GM19324 (cell line): ENCODE measurements at regions not wholly inside any gene's neighbourhood (a gene's known extent, or its start where the extent isn't known, plus 50 kb on each side); places are given as distances from the start of the nearest gene placed in this dataset.

ENCODE experiments used
- ATAC-seq: cut with Tn5 transposase; IDR thresholded peaks from one replicate; pipeline ENCODE4 v1.9.1; 2021; ENCODE audit warnings: mild to moderate bottlenecking, moderate library complexity; ENCODE audit not compliant: unreplicated experiment, low FRiP score

DNA sequence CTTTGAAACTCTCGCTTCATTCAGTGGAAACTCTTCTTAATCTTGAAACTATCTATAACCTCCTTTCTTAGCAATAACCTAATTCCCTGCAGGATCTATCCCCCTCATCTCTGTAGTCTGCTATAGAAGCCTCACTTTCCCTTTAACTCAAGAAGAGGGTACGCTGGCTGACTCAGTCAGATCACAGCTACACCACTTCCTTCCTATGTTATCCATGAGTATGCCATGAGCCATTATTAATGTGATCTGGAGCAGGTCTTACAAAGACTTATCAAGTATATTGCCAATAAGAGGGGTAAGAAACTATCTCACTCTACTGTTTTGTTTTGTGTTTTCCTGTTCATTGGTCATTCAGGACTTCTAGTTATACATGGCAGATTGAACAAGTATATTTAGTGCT, 165.3 kb downstream of the PJA1 start:
- no peak for ATAC-seq

DNA sequence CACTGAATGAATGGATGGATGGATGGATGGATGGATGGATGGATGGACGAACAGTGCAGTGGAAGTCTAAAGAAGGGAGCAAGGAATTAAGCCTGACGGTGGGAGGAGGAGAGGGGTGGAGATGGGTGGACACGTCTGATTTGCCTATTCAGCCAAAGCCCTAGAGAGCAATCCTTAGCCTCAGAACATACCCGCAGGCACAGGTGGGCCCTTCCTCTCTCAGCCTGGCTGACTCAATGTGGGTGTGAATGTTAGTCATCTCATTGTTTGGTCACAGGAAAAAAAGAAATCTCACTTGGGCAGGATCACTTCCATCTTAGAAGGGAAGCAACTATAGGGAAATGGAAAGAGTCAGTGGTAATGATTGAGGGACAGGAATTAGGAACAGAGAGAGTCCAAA, 165.9 kb downstream of the PJA1 start:
- no peak for ATAC-seq

DNA sequence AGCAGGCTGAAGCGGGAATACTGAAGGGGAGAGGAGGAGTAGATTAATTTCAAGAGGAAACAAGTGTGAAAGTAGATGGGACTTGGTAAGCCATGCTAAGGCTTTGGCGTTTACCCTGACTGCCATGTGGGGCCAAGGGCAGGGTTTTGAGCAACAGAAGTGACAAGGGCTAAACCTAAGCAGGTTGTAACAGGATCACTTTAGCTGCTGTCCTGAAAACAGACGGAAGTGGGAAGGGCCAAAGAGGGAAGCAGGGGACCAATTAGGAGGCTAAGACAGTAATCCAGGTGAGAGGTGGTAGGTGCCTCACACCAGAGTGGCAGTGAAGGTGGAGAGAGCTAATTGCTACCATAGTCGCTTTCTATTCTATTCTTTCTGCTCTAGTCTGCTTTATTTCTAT, 166.5 kb downstream of the PJA1 start:
- no peak for ATAC-seq

DNA sequence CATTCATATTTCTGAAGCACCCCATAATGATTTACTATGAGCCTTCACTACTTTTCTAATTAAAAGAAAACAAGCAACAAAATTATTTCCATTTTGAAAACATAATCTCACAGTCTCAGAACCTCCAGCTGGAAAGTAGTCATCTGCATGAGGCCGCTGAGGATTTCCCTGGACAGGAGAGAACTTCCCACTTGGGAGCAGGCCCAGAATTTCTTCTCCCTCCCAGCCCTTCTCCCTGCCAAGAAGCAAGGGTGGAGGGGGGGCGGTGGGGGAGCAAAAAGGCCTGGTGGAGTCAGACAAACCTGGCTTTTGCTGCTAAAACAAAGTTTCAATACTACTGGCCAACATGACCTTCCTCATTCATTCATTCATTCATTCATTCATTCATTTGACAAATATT, 167.3 kb downstream of the PJA1 start:
- no peak for ATAC-seq

DNA sequence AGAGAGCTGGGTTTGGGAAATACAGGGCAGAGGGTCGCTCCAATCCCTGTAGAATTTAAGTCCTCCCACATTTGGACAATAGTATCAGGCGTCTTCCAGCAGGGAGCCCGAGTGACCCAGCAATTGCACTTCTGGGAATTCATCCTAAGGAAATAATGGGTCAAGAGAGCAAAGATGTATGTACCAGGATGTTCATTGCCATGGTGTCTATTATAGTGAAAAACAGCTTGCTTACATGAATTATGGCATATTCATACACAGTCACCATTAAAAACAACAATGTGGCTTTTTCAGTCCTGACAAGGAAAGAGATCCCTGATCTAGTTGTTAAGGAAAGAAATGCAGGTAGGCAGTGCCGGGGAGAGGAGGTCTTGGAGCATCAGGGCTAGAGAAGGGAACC, 167.7 kb downstream of the PJA1 start:
- ATAC-seq, result no peak

DNA sequence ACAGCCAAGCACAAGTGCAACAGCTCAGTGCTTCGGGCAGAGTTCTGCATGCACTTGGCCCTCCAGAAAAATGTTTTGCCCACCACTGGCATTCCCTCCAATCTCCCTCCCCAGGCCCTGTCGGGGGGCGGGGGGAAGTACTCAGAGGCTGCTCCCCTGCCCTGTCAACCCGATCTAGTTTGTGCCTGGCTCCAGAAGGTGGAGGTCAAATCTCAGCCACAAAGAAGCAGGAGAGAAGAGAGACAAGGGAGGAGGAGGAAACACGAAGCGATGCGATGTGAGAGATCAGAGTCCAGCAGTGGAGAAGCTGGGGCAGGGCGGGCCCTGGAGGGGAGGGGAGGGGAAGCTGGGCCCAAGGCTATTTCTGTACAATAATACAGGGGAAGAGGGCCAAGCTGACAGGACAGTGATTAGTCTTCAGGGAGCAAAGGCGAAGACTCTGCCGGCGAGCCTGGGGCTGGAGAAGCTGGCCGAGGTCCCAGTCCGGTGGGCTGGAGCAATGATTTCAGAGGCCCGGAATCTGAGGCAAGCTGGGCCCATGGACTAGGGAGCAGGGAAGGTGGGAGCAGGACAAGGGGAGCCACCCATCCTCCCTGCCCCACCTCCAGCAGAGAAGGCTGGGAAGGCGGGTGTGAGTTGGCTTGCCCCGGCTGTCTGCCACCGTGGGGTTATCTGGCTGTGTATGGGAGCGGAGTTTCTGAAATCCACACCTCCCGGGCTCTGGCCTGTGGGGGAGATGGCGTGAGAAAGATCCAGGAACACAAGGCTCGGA, 167.1 kb downstream of the EFNB1 start:
- ATAC-seq, result no peak

DNA sequence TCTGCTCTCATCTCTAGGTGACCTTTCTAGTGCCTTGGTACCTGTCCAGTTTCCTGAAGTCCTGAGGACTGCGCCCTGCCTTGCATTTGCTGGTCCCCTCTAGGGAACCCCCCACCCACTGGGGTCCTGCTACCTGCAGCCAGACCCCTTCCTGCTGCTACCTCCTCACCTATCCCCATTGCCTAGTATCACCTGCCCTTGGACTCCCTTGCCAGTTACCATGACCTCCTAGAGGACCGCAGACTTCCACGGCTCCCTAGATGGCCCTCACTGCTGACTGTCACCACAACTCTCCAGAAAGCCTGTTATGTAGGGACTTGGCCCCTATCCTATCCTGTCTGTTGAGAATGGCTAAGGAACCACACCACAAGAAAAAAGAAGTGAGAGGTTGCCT, 166.6 kb downstream of the EFNB1 start:
- ATAC-seq, result no peak

DNA sequence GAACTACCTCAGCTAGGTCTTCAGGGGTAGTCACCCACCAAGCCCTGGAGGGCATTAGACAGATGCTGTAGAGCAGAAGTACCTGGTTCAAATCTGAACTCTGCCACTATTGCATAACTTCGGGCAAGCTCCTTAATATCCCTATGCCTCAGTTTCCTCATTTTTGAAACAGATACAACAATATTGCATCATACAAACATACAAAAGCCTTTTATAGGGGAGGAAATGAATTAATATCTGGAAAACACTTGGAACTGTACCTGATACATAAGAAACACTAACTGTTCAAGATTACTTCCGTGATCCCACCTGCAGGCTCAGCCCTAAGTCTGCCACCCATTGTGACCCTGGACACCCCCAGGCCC, 166.1 kb downstream of the EFNB1 start:
- no peak for ATAC-seq

DNA sequence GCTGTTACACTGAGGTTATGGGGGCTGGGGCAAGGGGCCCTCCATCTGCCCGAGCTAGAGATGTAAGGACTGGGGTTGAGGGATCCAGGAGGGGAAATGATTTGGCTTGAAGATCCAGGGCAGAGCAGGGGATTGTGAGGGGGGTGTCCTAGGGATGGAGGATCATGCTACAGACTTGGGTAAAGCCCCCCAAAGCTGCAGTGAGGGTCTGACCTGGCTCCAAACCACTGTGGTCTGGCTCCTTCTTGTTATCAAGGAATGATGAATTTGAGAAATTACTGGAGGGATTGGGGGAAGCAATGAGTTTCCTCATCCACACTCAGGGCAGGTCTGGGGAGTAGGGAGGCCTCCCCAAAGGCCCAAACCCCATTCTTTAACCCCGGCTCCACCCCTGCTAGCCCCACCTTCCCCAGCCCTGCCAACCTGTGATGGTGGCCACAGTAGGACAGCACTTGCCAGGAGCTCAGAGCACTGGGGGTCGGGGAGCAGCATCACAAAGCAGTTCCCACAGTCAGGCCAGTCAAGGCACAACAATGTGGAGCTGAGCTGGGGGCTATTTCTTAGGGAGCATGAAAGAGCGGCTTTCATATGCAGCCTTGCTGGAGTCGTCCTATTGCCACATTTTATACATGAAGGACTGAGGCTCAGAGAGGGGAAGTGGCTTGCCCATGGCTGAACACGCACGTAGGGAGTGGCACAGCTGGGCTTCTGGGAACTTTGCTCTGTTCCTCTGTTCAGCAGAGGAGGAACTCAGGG, 165.5 kb downstream of the EFNB1 start:
- ATAC-seq, result no peak

DNA sequence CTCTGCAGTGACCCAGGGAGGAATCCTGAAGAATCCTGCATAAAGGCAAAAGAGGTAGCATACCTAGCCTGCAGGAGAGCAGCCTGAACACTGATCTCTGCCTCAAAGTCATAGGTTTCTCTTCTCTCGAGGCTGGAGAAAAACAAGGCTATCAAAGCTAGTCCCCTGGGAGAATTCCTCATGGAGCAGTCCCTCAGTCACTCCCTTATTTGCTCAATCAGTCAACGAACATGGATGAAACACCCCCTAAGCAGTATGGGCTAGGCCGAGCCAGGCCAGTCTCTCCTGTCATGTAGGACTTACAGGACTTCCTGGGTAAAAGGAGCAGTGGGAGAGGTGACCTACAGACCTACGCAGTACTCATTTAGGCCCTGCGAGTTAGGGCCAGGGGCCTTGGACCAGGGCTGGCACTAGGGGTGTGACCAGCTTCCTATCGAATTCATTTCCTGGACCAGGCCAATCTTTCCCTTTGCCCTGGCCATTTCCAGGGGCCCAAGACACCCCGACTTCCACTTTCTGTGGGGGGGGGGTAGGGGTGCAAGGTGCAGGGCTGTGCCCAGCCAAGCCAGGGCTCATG, 164.1 kb downstream of the EFNB1 start:
- ATAC-seq, result no peak

DNA sequence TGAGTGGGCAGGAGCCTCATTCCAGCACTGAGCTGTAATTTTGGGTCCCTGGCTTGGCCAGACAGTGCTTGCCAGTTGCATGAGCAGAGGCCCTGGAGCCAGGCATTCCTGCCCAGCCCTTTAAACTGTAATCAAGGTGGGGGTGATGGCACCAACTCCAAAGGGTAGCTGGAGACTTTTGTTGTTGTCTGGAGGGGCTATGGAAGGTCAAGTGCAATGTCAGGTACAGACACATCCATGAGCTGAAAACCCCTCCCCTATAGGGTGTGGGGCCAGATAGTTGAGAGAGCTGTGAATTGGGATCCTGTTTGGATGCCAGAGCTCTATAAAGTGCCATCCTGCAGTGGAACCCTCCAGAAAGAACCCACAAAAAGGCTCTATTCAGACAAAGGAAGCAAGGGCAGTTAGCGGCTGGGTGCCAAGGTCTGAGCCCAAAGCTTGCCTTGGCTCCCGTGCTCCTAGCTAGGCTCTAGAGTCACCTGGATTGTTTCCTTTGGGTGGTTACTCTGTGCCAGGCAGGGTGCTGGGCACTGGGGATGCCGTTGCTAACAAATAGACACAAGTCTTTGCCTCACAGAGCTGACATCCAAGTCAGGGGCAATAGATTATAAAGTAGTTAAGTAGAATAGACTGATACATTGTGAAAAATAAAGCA, 163.0 kb downstream of the EFNB1 start:
- no peak for ATAC-seq

DNA sequence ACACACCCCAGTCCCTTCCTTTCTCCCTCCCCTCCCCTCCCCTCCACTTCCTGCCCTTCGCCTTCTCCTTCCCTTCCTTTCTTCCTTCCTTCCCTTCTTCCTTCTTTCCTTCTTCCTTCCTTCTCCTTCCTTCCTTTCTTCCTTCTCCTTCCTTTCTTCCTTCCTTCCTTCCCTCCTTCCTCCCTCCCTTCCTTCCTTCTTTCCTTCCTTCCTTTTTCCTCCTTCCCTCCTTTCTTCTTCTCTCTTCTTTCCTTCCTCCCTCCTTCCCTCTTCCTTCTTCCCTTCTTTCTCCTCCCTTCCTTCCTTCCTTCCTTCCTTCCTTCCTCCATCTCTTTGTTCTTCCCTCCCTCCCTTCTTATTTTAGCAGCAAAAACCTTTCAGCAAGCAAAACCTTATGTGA, 162.1 kb downstream of the EFNB1 start:
- no peak for ATAC-seq

DNA sequence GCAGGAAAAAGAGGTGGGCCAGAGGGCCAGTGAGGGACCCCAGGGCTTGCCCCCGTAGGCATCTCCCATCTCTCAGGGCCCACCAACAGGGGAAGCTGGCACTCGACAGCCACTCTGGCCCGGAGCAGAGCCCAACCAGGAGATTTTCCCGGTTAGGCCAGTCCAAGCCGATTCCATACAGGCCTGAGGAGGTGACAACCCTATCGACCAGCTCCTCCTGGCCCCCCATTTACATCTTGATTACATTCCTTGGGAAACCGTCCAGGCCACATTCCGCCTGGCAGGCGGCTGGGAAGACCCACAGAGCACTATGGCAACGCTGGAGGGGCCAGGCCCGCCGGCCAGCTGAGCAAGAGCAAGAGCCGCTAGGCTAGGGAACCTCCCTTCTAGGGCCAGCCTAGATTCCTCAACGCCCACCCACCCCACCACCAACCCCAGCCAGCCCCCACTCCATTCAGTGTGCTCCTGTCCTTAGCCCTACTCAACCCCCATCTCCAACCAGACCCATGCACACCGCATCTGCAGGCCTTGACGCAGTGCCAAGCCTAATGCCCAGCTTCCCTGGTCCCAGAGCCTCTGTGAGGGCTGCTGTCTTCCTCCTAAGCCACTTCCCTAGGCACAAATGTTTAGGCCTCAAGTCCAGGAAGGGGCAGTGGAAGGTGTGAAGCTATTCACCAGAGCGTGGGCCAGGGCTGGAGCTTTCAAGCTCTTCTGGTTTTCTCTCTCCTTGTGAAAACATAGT, 161.2 kb downstream of the EFNB1 start:
- no peak for ATAC-seq

DNA sequence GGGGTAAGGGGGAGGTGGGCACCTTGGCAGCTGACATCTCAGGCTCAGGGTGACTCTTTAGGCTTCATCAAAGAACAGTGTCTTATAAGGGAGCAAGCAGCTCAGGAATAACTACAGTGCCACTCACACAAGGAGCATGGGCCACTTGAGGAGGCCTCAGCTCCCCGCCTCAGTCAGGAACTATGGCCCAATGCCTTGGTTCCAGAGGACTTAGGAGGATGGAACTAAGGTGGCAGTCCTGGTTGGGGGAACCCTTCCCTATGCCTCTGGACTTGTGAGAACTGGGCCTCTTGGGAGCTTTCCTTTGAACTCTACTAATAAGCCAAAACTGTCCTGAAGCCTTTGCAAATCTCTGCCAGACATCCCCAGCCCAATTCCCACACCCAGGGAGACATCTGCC, 160.6 kb downstream of the EFNB1 start:
- ATAC-seq, result no peak

DNA sequence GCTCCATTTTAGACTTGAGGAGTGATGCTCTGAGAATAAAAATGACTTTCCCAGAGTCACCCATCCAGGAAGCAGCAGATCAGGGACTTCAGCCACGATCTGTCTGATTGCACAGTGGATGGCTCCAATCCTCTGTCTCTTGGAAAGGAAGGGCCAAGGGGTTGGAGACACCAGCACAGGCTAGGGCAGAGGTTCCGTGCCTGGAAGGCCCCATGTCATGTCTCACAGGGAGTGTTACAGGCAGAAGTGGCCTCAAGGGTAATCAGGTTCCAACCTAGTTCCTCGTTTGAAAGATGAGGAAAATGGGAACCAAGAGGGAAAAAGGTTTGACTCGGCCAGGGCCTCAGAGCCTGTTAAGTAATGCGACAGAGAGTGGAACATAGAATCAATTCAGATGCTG, 160.0 kb downstream of the EFNB1 start:
- ATAC-seq, result no peak

DNA sequence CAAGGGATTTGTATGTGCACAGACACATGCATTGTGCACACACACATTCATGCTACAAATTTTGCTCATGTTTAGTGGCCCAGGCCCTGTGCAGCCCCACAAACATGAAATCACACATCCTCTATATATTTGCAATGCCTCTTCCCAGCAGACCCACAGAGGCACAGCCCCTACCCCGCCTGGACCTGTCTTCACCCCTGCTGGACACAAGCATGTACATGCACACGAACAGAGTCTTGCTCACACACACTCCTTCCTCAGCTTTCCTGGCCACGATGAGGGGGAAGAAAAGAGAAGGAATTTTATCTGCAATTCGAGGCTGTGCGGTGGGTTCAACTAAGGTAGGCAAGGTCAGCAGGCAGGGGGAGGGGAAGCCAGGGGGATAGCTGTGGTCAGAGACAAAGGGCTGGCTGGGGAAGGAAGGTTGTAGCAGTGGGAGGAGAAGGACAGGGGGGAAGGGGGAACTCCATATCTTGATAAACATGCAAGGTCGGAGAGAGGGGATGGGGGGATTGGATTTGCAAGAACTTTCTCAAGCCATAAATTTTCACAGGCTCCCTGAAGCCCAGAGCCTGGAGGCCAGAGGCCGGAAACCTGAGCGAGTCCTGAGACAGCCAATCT, 156.4 kb downstream of the EFNB1 start:
- ATAC-seq, result no peak

DNA sequence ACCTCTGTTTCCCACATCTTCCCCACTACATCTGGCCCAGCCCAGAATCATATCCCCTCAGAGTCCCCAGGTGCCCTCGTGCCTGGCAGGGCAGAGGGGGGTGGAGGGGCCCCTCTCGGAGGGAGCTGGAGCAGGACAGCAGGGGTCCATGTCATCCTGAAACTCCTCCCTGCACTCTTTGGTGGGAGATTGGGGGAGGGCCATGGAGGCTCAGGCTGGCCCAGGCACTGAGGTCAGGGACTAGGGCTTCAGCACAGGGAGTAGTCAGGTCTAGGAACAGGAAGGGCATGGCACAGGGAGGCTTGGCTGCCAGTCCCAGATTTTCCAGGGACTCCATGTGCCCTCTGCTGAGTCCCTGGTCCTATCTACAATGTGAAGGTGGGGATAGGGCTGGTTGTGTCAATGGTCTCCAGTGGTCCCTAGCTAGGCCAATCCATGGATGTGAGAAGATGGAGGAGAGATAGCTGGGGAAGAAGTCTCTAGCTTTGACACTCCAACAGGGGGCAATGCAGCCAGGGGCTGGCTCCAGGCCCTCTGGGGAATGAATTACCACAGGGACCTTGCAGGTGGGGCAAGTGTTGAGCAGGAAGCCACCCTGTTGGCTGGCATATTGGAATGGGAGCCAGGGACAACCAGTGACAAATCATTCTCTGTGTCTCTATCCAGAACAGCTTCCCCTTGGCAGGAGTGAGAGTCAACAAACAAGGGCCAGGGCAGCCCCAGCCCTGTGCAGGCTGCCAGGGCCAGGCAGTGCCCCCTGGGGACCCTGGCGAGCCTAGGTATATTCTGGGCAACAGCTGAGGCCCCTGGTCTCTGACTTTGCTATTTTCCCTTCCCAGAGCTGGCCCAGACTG, 154.4 kb downstream of the EFNB1 start:
- ATAC-seq, result no peak

DNA sequence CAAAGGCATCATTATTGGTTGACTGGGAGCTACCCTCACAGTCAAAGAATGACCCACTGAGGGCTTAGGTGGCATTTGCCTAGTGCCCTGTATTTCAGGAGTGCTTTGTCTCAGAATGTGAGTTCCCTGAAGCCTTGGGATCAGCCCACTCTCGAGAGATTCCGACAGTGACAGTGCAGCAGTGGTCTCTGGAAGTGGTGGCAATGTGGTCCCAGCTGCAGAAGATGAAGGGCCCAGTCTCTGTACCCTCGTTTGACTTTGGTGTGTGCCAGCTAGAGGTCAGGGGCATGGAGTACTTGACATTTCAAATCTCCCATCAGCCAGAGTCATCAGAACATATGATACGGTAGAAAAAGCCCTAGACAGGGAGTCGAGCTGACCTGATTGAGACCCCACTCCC, 153.7 kb downstream of the EFNB1 start:
- no peak for ATAC-seq

DNA sequence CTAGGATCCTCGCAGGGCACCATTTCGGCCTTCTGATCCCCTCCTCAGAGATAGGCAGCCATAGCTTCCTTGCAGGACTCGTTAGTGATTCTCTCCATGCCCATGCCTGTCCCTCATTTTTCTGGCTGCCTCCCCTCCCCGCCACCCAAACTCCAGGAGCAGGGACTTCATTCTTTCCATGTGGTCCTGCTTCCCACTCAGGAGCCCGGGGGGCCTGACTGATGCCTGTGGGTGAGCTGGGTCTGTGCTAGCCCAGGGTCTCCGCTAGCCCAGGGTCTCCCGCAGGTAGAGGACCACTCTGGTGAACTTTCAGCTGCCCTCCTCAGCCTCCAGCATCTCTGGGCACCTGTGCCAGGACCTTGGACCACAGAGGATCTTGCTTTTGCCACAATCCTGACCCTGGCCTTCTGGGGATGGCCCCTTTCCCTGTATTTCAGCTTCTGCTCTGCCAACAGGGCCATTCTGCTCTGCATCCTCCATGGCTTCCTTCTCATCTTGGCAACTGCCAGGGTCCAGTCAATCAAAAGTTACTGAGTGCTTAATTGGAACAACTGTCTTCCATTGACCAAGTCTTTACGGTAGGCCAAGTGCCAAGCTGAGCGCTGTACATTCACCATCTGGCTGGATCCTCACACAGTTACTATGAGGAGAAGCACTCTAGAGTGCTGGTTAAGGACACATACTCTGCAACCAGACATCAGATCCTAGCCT, 152.2 kb downstream of the EFNB1 start:
- no peak for ATAC-seq
